BJ (cell line): ENCODE measurements at regions not wholly inside any gene's neighbourhood (a gene's known extent, or its start where the extent isn't known, plus 50 kb on each side); places are given as distances from the start of the nearest gene placed in this dataset.

Source experiments
- CTCF ChIA-PET: fragments of 350-600 bp; formaldehyde crosslinking; extraction: SDS; loops from one replicate; lab custom pipeline; 2021; ENCODE audit warnings: antibody characterized with exemption, inconsistent platforms; lab: Yijun Ruan, JAX
- POLR2A ChIA-PET: fragments of 300-600 bp; sonication (Branson Sonifier 250); formaldehyde crosslinking; extraction: SDS; loops from one replicate; lab custom pipeline; 2021; ENCODE audit warnings: antibody characterized with exemption; lab: Charles Lee
- DNase-seq: peaks from one replicate; pipeline ENCODE4 v3.0.0-alpha.2; 2011; ENCODE audit warnings: low read depth
- H3K27me3 ChIP-seq: 2 replicates; pipeline ENCODE4 v1.6.0; 2011; ENCODE audit warnings: low read length; ENCODE audit not compliant: control insufficient read depth, insufficient read depth
- H3K36me3 ChIP-seq: 2 replicates; pipeline ENCODE4 v1.5.1; 2011; ENCODE audit warnings: low read length; ENCODE audit not compliant: control insufficient read depth, insufficient read depth
- H3K4me3 ChIP-seq: 2 replicates; pipeline ENCODE4 v1.5.1; 2011; ENCODE audit warnings: low read depth, mild to moderate bottlenecking, control low read depth, low read length
- TF ChIP-seq, protein P1 (sequence below): IDR thresholded peaks from 2 replicates; pipeline ENCODE4 v1.5.1; 2011; ENCODE audit warnings: low read depth, mild to moderate bottlenecking, control low read depth, inconsistent platforms, low read length, moderate library complexity; ENCODE audit not compliant: insufficient read depth

DNA sequence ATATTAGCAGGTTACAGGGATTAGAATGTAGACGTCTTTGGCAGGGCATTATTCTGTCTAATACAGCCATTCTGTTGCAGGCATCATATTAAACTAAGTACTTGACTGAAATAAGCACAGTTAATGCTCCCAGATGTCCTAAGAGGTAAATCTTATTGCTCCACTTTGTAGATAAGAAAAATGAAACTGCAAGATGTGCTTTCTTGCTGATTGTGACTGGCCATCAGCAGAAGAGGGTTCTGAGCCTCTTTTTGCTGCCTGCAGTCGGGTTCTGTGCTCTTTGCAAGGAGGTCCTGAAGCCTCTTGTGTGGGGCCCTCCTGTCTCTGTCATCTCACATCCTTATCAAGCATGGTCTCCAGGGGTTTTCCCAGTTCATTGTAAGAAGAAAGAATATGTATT lies 167.1 kb downstream of the KCNJ2 start:
- CTCF ChIA-PET: no interaction called here
- no peak overlapping the region for H3K4me3 ChIP-seq
- no peaks in the 10 kb centered on the region for H3K36me3 ChIP-seq
- POLR2A ChIA-PET: no interaction called here
- no peaks in the 10 kb centered on the region for H3K27me3 ChIP-seq
- TF ChIP-seq, protein P1, sequence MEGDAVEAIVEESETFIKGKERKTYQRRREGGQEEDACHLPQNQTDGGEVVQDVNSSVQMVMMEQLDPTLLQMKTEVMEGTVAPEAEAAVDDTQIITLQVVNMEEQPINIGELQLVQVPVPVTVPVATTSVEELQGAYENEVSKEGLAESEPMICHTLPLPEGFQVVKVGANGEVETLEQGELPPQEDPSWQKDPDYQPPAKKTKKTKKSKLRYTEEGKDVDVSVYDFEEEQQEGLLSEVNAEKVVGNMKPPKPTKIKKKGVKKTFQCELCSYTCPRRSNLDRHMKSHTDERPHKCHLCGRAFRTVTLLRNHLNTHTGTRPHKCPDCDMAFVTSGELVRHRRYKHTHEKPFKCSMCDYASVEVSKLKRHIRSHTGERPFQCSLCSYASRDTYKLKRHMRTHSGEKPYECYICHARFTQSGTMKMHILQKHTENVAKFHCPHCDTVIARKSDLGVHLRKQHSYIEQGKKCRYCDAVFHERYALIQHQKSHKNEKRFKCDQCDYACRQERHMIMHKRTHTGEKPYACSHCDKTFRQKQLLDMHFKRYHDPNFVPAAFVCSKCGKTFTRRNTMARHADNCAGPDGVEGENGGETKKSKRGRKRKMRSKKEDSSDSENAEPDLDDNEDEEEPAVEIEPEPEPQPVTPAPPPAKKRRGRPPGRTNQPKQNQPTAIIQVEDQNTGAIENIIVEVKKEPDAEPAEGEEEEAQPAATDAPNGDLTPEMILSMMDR: no peak
- DNase-seq: no peak

DNA sequence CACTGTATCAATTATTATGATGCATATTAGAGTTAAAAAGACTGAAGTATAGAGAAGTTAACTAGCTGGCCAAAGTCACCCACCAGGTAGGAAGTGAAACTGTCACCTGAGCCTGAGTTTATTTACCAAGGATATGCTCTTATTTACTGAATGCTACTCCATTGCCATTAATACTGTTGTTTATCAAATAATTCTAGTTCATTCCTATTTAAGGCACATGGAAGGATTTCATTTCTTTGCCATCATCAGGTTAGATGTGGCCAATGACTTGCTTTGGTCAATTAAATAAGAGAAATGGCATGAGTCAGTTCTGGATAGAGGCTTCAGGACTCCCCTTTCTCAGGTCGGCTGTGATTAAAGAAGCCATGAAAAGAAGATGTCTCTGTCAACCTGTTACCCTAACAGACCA lies 169.6 kb downstream of the KCNJ2 start:
- Histone ChIP-seq H3K27me3 (no peaks in the 10 kb centered on the region), H3K36me3 (no peaks in the 10 kb centered on the region), H3K4me3 (no peak overlapping the region)
- TF ChIP-seq, protein P1: no peak
- ChIA-PET CTCF (interaction anchor here (0.5 kb wide), 1 partner anchor 251 kb away, joined by 3 read pairs; no protein-coding TSS in a partner anchor), POLR2A (no interaction called here)
- no peak for DNase-seq

GRCh38 chr17:70343114-70343513 lies 173.8 kb downstream of the KCNJ2 start:
- TF ChIP-seq, protein P1: no peak
- POLR2A ChIA-PET: no interaction called here
- H3K36me3 ChIP-seq: no peaks in the 10 kb centered on the region
- DNase-seq: no peak
- CTCF ChIA-PET: no interaction called here
- no peaks in the 10 kb centered on the region for H3K27me3 ChIP-seq
- H3K4me3 ChIP-seq: no peak overlapping the region

- CTCF ChIA-PET: no interaction called here
- DNase-seq: no peak
- POLR2A ChIA-PET: no interaction called here
- no peak overlapping the region for H3K4me3 ChIP-seq
- TF ChIP-seq, protein P1: no peak
- H3K36me3 ChIP-seq: no peaks in the 10 kb centered on the region
- no peaks in the 10 kb centered on the region for H3K27me3 ChIP-seq
Observed at GRCh38 chr17:70344386-70345060, 175.2 kb downstream of the KCNJ2 start.

DNA sequence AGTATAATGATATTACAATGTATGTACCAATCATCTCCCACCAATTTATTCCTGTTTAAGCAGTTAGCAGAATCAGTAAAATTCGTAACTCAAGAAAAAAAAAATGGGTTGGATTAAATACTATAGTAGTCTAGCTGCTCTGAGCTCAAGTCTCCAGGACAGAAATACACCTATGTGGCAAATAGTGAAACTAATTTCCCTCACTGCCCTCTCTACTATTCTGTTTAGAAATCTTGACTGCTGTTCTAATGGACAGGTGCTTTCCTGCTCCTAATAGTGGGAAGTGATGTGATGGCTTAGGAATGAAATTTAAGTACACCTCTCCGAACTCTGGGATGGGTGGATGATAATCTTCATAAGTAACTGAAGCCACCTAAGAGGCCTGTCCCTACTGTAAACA lies 175.7 kb downstream of the KCNJ2 start:
- CTCF ChIA-PET: no interaction called here
- no peaks in the 10 kb centered on the region for H3K27me3 ChIP-seq
- DNase-seq: no peak
- no peaks in the 10 kb centered on the region for H3K36me3 ChIP-seq
- no peak overlapping the region for H3K4me3 ChIP-seq
- TF ChIP-seq, protein P1: no peak
- POLR2A ChIA-PET: no interaction called here
